A549 (cell line): ENCODE measurements at regions not wholly inside any gene's neighbourhood (a gene's known extent, or its start where the extent isn't known, plus 50 kb on each side); places are given as distances from the start of the nearest gene placed in this dataset.

Experiments used
- CTCF ChIP-seq: fragments of >200 bp; sonication (Bioruptor Twin); formaldehyde crosslinking; IDR thresholded peaks from 3 replicates; pipeline ENCODE4 v1.5.1; 2016
- KDM1A ChIP-seq: fragments of 200-600 bp; sonication (generic); IDR thresholded peaks from 2 replicates; pipeline ENCODE4 v1.6.1; 2016; ENCODE audit warnings: low read depth, mild to moderate bottlenecking
- NFE2L2 ChIP-seq: fragments of 150-350 bp; conservative IDR thresholded peaks from 2 replicates; pipeline ENCODE4 v1.6.1; 2014; ENCODE audit warnings: low read length
- POLR2A ChIP-seq: IDR thresholded peaks from 2 replicates; pipeline ENCODE4 v1.6.1; 2012; ENCODE audit warnings: mild to moderate bottlenecking, low read length
- POLR2AphosphoS2 ChIP-seq: conservative IDR thresholded peaks from 2 replicates; pipeline ENCODE4 v1.6.1; 2012; ENCODE audit warnings: low read length, improper control_type of control experiment, inconsistent platforms
- USF2 ChIP-seq: fragments of 450-650 bp; IDR thresholded peaks from 2 replicates; pipeline ENCODE4 v1.6.1; 2014; ENCODE audit warnings: antibody characterized with exemption
- TF ChIP-seq, protein P1 (sequence below): IDR thresholded peaks from 2 replicates; pipeline ENCODE4 v1.6.1; 2012

GRCh38 chr2:117299451-117299850, 515.0 kb upstream of the DDX18 start:
- TF ChIP-seq CTCF (no peak), POLR2AphosphoS2 (no peak), USF2 (no peak), KDM1A (no peak), POLR2A (no peak), NFE2L2 (no peak)
- TF ChIP-seq, protein P1, sequence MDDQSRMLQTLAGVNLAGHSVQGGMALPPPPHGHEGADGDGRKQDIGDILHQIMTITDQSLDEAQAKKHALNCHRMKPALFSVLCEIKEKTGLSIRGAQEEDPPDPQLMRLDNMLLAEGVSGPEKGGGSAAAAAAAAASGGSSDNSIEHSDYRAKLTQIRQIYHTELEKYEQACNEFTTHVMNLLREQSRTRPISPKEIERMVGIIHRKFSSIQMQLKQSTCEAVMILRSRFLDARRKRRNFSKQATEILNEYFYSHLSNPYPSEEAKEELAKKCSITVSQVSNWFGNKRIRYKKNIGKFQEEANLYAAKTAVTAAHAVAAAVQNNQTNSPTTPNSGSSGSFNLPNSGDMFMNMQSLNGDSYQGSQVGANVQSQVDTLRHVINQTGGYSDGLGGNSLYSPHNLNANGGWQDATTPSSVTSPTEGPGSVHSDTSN, result no peak
